OCI-M1 (cell line): ENCODE measurements at regions not wholly inside any gene's neighbourhood (a gene's known extent, or its start where the extent isn't known, plus 50 kb on each side); places are given as distances from the start of the nearest gene placed in this dataset.

Source experiments
- DNase-seq: peaks from one replicate; lab custom pipeline; 2025; lab: John Stamatoyannopoulos, UW

- no peak for DNase-seq
These were observed 179.9 kb downstream of the SEC16B start for GRCh38 chr1:177789956-177790355.

- DNase-seq, result no peak
These were observed 183.6 kb downstream of the SEC16B start for GRCh38 chr1:177786176-177786745.

- DNase-seq, result no peak
These were observed 184.9 kb downstream of the SEC16B start for GRCh38 chr1:177784936-177785335.

- DNase-seq, result no peak
These were observed 185.4 kb downstream of the SEC16B start for GRCh38 chr1:177784409-177784808.

GRCh38 chr1:177783051-177783450 lies 186.8 kb downstream of the SEC16B start:
- DNase-seq, result peak; percentile 3

- DNase-seq, result peak; percentile 68
These were observed 189.7 kb downstream of the SEC16B start for GRCh38 chr1:177780096-177780700.

GRCh38 chr1:177779166-177779965 lies 190.5 kb downstream of the SEC16B start:
- DNase-seq, result no peak

- DNase-seq, result no peak
These were observed 193.9 kb downstream of the SEC16B start for GRCh38 chr1:177775924-177776323.

GRCh38 chr1:177772386-177772960 lies 197.4 kb downstream of the SEC16B start:
- DNase-seq, result no peak

- DNase-seq, result no peak
These were observed 198.2 kb downstream of the SEC16B start for GRCh38 chr1:177771688-177772087.

GRCh38 chr1:177770096-177770495 lies 199.8 kb downstream of the SEC16B start:
- DNase-seq, result no peak

GRCh38 chr1:177755851-177756560 lies 213.9 kb downstream of the SEC16B start:
- DNase-seq, result no peak

- no peak for DNase-seq
These were observed 215.3 kb downstream of the SEC16B start for GRCh38 chr1:177754603-177755002.

GRCh38 chr1:177753655-177754054 lies 216.2 kb downstream of the SEC16B start:
- DNase-seq, result no peak

GRCh38 chr1:177748080-177748801 lies 221.6 kb downstream of the SEC16B start:
- no peak for DNase-seq

- DNase-seq, result no peak
These were observed 223.7 kb downstream of the SEC16B start for GRCh38 chr1:177746155-177746554.

- DNase-seq, result no peak
These were observed 225.0 kb downstream of the SEC16B start for GRCh38 chr1:177744906-177745305.

- no peak for DNase-seq
These were observed 228.4 kb downstream of the SEC16B start for GRCh38 chr1:177741476-177741875.

- DNase-seq, result no peak
These were observed 230.1 kb downstream of the SEC16B start for GRCh38 chr1:177739780-177740179.

GRCh38 chr1:177737456-177737855 lies 232.4 kb downstream of the SEC16B start:
- DNase-seq, result no peak

- DNase-seq, result no peak
These were observed 237.7 kb downstream of the SEC16B start for GRCh38 chr1:177732178-177732577.

- DNase-seq, result no peak
These were observed 240.2 kb downstream of the SEC16B start for GRCh38 chr1:177729646-177730045.
